ENCODE measurements at regions not wholly inside any gene's neighbourhood (a gene's known extent, or its start where the extent isn't known, plus 50 kb on each side); places are given as distances from the start of the nearest gene placed in this dataset.

- TF ChIP-seq CTCF (IDR thresholded peaks at IDR 0.05; ENCODE audit: low read depth, low read length, missing control alignments): peak; percentile 32
- in situ Hi-C loops (cut with HindIII; ENCODE audit: low sequenced_read_pairs): no loop called here
- DNase-seq (ENCODE audit: low read depth): no peak
- H3K4me3 ChIP-seq (ENCODE audit: low read depth, low read length): no peak overlapping the region
Measured at GRCh38 chr5:164597293-164597900, 1092.0 kb downstream of the MAT2B start.

- H3K4me3 ChIP-seq (ENCODE audit: low read depth, low read length): no peak overlapping the region
- no peak for DNase-seq (ENCODE audit: low read depth)
- no peak for TF ChIP-seq CTCF (IDR thresholded peaks at IDR 0.05; ENCODE audit: low read depth, low read length, missing control alignments)
- in situ Hi-C loops (cut with HindIII; ENCODE audit: low sequenced_read_pairs): no loop called here
Measured at GRCh38 chr5:164600274-164600673, 1094.9 kb downstream of the MAT2B start.

- in situ Hi-C loops (cut with HindIII; ENCODE audit: low sequenced_read_pairs): no loop called here
- no peak overlapping the region for H3K4me3 ChIP-seq (ENCODE audit: low read depth, low read length)
- TF ChIP-seq CTCF (IDR thresholded peaks at IDR 0.05; ENCODE audit: low read depth, low read length, missing control alignments): no peak
- no peak for DNase-seq (ENCODE audit: low read depth)
Measured at GRCh38 chr5:164600929-164601535, 1095.6 kb downstream of the MAT2B start.

GRCh38 chr5:164608507-164608906 is 1103.1 kb downstream of the MAT2B start:
- no peak for DNase-seq (ENCODE audit: low read depth)
- in situ Hi-C loops (cut with HindIII; ENCODE audit: low sequenced_read_pairs): no loop called here
- no peak overlapping the region for H3K4me3 ChIP-seq (ENCODE audit: low read depth, low read length)
- no peak for TF ChIP-seq CTCF (IDR thresholded peaks at IDR 0.05; ENCODE audit: low read depth, low read length, missing control alignments)

- TF ChIP-seq CTCF (IDR thresholded peaks at IDR 0.05; ENCODE audit: low read depth, low read length, missing control alignments): no peak
- in situ Hi-C loops (cut with HindIII; ENCODE audit: low sequenced_read_pairs): no loop called here
- no peak for DNase-seq (ENCODE audit: low read depth)
- H3K4me3 ChIP-seq (ENCODE audit: low read depth, low read length): no peak overlapping the region
Measured at GRCh38 chr5:164610374-164610773, 1105.0 kb downstream of the MAT2B start.

GRCh38 chr5:164614707-164615106 is 1109.3 kb downstream of the MAT2B start:
- H3K4me3 ChIP-seq (ENCODE audit: low read depth, low read length): no peak overlapping the region
- in situ Hi-C loops (cut with HindIII; ENCODE audit: low sequenced_read_pairs): no loop called here
- no peak for DNase-seq (ENCODE audit: low read depth)
- TF ChIP-seq CTCF (IDR thresholded peaks at IDR 0.05; ENCODE audit: low read depth, low read length, missing control alignments): no peak

Data from astrocyte of the cerebellum (primary cell).